GM23338 (cell line): ENCODE measurements at regions not wholly inside any gene's neighbourhood (a gene's known extent, or its start where the extent isn't known, plus 50 kb on each side); places are given as distances from the start of the nearest gene placed in this dataset.
"Not testable (repeated sequence)": the region's sequence is repeated elsewhere in the genome, so short reads cannot be mapped to it uniquely, and the experiment has no call there.

Experiments
- CREB1 ChIP-seq: fragments of 250-450 bp; sonication (Bioruptor Pico); IDR thresholded peaks from 2 replicates; pipeline ENCODE4 v1.5.0; 2020; ENCODE audit warnings: low read depth, mild to moderate bottlenecking, moderate library complexity
- EZH2 ChIP-seq: fragments of 200-600 bp; sonication (generic); IDR thresholded peaks from one replicate; pipeline ENCODE4 v1.8.0; 2017; ENCODE audit warnings: antibody characterized with exemption, mild to moderate bottlenecking, low read depth; ENCODE audit not compliant: unreplicated experiment
- NANOG ChIP-seq: IDR thresholded peaks from 2 replicates; pipeline ENCODE4 v1.6.1; 2016; ENCODE audit warnings: antibody characterized with exemption, borderline replicate concordance
- POLR2AphosphoS5 ChIP-seq: IDR thresholded peaks from 2 replicates; pipeline ENCODE4 v1.6.1; 2016; ENCODE audit warnings: antibody characterized with exemption, low read depth
- TF ChIP-seq, protein P1 (sequence below), 2 experiments: fragments of 200-600 bp in 1 of 2; sonication (generic) in 1 of 2; conservative IDR thresholded peaks; 2 replicates each; pipeline versions ENCODE4 v1.5.1 to v1.6.1; 2016 to 2017; ENCODE audit warnings: antibody characterized with exemption in 2 of 2, low read depth in 2 of 2, mild to moderate bottlenecking in 2 of 2, moderate library complexity in 1 of 2

DNA sequence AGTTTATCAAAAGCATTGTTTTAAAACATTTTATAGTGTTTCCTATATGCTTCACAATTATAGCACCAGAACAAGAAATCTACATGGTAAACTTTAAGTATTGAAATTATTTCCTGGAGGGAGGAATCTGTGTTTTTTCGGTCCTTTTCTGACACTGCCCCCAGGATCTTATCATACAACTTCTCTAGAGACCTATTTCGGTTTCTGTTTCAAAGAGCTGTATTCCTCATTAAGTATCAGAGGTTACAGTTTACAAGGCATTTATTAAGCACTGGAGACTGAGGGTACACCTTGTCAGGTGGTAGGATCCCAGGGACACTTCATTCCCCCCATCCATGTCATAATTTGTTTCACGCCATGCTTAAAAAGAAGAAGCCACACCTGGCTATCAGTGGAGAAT is 146.4 kb downstream of the ATP6V0E2 start:
- TF ChIP-seq EZH2, POLR2AphosphoS5, NANOG, CREB1: not testable (repeated sequence)
- TF ChIP-seq, protein P1, sequence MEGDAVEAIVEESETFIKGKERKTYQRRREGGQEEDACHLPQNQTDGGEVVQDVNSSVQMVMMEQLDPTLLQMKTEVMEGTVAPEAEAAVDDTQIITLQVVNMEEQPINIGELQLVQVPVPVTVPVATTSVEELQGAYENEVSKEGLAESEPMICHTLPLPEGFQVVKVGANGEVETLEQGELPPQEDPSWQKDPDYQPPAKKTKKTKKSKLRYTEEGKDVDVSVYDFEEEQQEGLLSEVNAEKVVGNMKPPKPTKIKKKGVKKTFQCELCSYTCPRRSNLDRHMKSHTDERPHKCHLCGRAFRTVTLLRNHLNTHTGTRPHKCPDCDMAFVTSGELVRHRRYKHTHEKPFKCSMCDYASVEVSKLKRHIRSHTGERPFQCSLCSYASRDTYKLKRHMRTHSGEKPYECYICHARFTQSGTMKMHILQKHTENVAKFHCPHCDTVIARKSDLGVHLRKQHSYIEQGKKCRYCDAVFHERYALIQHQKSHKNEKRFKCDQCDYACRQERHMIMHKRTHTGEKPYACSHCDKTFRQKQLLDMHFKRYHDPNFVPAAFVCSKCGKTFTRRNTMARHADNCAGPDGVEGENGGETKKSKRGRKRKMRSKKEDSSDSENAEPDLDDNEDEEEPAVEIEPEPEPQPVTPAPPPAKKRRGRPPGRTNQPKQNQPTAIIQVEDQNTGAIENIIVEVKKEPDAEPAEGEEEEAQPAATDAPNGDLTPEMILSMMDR (conservative IDR thresholded peaks at IDR 0.05; ENCODE audit: low read depth in 2 of 2) = not testable (repeated sequence)
